ENCODE measurements at regions not wholly inside any gene's neighbourhood (a gene's known extent, or its start where the extent isn't known, plus 50 kb on each side); places are given as distances from the start of the nearest gene placed in this dataset.
"Not testable (repeated sequence)": the region's sequence is repeated elsewhere in the genome, so short reads cannot be mapped to it uniquely, and the experiment has no call there.

GRCh38 chr2:215861607-215862350 is 151.6 kb downstream of the MREG start:
- DNase-seq = no peak

GRCh38 chr2:215856080-215856479 is 157.3 kb downstream of the MREG start:
- no peak for DNase-seq

GRCh38 chr2:215855308-215855707 is 158.0 kb downstream of the MREG start:
- not testable (repeated sequence) for DNase-seq

GRCh38 chr2:215854008-215854407 is 159.3 kb downstream of the MREG start:
- DNase-seq = no peak

GRCh38 chr2:215851696-215852095 is 161.7 kb downstream of the MREG start:
- DNase-seq = no peak

GRCh38 chr2:215851082-215851481 is 162.3 kb downstream of the MREG start:
- DNase-seq = no peak

GRCh38 chr2:215850380-215850779 is 163.0 kb downstream of the MREG start:
- no peak for DNase-seq

- no peak for DNase-seq
Observed at GRCh38 chr2:215849771-215850170, 163.6 kb downstream of the MREG start.

GRCh38 chr2:215848698-215849097 is 164.7 kb downstream of the MREG start:
- DNase-seq = no peak

GRCh38 chr2:215848146-215848545 is 165.2 kb downstream of the MREG start:
- no peak for DNase-seq

GRCh38 chr2:215847718-215848117 is 165.6 kb downstream of the MREG start:
- DNase-seq = no peak

- DNase-seq = no peak
Observed at GRCh38 chr2:215847056-215847455, 166.3 kb downstream of the MREG start.

- DNase-seq = no peak
Observed at GRCh38 chr2:215845839-215846586, 167.3 kb downstream of the MREG start.

- DNase-seq = no peak
Observed at GRCh38 chr2:215843579-215843978, 169.8 kb downstream of the MREG start.

GRCh38 chr2:215841175-215841816 is 172.1 kb downstream of the MREG start:
- no peak for DNase-seq

GRCh38 chr2:215839816-215840215 is 173.5 kb downstream of the MREG start:
- DNase-seq = no peak

- no peak for DNase-seq
Observed at GRCh38 chr2:215839309-215839708, 174.0 kb downstream of the MREG start.

GRCh38 chr2:215836881-215837280 is 176.5 kb downstream of the MREG start:
- no peak for DNase-seq

GRCh38 chr2:215835657-215836056 is 177.7 kb downstream of the MREG start:
- DNase-seq = no peak

- no peak for DNase-seq
Observed at GRCh38 chr2:215835231-215835630, 178.1 kb downstream of the MREG start.

- DNase-seq = no peak
Observed at GRCh38 chr2:215833531-215834162, 179.7 kb downstream of the MREG start.

GRCh38 chr2:215832791-215833190 is 180.6 kb downstream of the MREG start:
- no peak for DNase-seq

GRCh38 chr2:215831296-215831913 is 181.9 kb downstream of the MREG start:
- no peak for DNase-seq
